Midbrain (tissue), 1 donor: ENCODE measurements at regions not wholly inside any gene's neighbourhood (a gene's known extent, or its start where the extent isn't known, plus 50 kb on each side); places are given as distances from the start of the nearest gene placed in this dataset.

Source experiments
- DNase-seq: peaks from one replicate; lab custom pipeline; 2025; lab: John Stamatoyannopoulos, UW

DNA sequence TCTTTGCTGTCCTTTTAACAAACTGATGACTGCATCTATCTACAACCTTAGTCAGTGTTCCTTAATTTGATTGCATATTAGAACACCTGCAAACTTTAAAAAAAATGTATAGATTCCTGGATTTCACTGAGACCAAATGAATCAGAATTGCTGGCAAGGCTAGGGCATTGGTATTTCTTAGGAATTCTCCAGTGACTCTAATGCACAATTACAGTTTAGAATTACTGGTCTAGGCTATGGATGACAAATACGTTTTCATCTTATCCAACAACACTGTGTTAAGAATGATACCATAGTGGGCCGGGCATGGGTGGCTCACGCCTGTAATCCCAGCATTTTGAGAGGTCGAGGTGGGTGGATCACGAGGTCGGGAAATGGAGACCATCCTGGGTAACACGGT lies 545.9 kb upstream of the RIOK2 start:
- DNase-seq = no peak

GRCh38 chr5:97729938-97730337 lies 546.9 kb upstream of the RIOK2 start:
- no peak for DNase-seq

DNA sequence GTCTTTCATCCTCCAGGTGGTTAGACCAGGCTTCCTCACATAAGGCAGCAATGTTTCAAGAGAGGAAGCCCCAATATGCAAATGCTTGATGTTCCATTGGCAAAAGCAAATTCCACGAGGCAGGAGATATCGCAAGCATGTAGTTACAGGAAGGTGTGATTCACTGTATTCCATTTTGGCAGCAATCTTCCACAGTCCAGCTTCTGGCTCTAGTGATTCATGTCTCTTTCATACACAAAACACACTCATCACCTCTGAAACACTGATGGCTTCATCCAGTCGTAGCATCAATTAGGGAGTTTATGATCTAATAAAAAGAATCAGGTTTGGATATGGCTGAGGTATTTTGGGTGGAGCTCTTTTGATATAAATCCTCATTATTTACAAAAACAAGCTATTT lies 552.2 kb upstream of the RIOK2 start:
- no peak for DNase-seq

- no peak for DNase-seq
These were observed 554.6 kb upstream of the RIOK2 start for GRCh38 chr5:97737608-97738007.

GRCh38 chr5:97745817-97746216 lies 562.8 kb upstream of the RIOK2 start:
- no peak for DNase-seq

DNA sequence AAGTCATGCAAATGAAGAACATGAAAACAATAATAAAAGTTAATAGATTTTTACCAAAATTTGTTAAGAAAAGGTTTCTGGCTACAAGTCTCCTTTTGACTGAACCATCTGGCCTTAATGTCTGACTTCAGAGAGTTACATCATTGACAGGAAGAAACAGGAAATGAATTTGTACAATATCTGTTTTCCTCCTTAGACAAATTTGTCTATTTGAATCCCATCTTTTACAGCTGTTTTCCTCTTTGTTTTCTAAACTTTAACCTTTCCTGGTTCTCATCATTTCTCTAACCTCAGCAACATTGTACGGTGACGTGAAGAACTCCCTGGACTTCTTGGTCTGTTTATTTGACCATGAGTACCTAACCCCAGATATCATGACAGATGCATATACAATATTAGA lies 567.5 kb upstream of the RIOK2 start:
- no peak for DNase-seq

GRCh38 chr5:97751540-97751939 lies 568.5 kb upstream of the RIOK2 start:
- no peak for DNase-seq

GRCh38 chr5:97752871-97753270 lies 569.8 kb upstream of the RIOK2 start:
- no peak for DNase-seq

DNA sequence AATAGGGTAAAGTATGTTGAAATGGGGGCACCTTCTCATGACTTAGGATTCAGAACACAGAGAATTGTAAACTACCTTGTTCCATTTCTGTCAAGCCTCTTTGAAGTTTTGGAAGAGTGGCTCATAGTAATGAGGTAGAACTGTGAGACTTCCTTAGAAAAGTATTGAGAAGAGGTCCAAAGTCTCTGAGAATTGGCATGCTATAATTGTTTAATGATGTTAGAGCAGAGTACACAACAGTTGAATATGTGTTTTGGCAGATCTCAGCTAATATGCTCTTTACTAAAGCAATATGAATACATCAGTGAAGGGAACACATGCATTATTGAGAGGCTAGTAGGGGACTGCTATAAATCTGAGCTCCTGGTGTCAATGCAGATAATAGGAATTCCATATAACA lies 579.4 kb upstream of the RIOK2 start:
- no peak for DNase-seq

- no peak for DNase-seq
These were observed 581.7 kb upstream of the RIOK2 start for GRCh38 chr5:97764700-97765099.

DNA sequence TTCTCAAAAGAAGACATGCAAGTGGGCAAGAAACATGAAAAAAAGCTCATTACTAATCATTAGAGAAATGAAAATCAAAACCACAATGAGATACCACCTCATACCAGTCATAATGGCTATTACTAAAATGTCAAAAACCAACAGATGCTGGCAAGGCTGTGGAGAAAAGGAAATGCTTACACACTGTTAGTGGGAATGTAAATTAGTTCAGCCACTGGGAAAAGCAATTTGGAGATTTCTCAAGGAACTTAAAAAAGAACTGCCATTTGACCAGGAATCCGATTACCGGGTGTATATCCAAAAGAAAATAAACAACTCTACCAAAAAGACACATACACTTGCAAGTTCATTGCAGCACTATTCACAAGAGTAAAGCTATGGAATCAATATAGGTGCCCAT lies 595.4 kb upstream of the RIOK2 start:
- DNase-seq = no peak

DNA sequence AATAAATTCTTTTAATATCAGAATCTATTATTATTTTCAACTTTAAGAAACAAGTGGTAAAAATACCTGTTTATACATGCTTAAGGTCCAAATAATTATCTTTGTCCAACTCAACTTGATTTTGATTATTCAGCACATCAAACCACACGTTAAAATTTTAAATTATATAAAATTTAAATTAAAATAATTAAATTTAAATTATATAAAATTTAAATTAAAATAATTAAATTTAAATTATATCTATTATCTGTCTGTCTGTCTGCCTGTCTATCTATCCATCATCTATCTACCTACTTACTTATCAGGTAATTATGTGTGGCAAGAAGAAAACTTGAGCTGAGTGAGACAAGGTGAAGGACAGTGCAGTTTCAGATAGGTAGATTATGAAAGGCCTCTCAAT lies 605.3 kb upstream of the RIOK2 start:
- no peak for DNase-seq

GRCh38 chr5:97797994-97798451 lies 615.0 kb upstream of the RIOK2 start:
- no peak for DNase-seq

DNA sequence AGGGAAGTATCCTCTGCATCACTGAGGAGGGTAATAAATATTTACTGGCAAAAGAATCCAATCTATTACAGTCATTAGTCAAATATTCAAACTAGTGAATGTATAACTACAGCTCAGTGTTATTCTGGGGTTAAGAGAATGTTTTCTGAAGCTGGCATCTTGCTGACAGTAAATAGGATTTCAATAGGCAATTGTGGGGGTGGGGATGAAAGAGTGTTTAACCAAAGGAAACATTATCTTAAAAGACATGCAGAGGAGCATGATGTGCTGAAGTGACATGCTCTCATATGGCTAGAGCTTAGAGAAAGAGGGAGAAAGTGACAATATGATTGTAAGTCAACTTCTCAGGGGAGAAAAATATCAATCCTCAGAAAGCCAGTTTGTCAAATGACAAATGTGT lies 618.4 kb upstream of the RIOK2 start:
- no peak for DNase-seq

DNA sequence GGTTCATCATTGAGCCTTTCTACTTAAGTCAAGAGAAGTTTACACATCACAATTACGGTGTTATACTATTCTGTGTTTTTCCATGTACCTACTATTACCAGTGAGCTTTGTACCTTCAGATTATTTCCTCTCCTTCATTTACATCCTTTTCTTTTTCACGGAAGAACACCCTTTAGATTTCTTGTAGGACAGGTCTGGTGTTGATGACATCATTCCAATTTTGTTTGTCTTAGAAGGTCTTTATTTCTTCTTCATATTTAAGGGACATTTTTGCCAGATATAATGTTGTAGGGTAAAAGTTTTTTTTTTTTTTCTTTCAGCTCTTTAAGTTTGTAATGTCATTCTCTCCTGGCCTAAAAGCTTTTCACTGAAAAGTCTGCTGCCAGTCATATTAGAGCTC lies 637.1 kb upstream of the RIOK2 start:
- DNase-seq = no peak

DNA sequence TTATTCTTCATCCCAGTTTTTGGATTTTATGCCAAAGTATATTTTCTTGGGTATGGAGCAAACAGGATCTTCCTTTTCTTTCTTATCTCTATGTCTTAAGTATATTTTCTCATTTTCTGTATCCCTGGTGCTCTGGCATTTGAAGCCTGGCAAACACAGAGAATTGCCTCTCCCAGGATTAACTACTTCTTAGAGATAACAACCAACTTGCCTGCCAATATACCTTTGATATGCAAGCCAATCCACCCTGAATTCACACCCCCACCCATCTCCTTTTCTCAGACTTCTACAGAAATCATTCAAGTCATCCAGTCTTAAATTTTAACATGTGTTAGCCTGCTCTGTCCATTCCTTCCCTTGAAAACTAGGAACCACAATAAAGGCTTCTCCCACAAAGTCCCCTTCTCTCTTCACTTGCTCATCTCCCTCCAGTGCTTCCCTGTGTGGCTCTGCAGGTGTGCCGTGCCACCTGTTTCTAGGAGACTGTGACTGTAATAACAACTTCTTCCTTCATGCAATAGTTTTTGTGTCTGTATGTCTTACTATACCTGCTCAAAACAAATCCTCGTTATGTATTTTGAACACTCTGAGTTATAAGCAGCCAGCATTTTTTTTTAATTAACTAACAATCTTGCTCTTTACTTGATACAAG lies 649.7 kb upstream of the RIOK2 start:
- no peak for DNase-seq

DNA sequence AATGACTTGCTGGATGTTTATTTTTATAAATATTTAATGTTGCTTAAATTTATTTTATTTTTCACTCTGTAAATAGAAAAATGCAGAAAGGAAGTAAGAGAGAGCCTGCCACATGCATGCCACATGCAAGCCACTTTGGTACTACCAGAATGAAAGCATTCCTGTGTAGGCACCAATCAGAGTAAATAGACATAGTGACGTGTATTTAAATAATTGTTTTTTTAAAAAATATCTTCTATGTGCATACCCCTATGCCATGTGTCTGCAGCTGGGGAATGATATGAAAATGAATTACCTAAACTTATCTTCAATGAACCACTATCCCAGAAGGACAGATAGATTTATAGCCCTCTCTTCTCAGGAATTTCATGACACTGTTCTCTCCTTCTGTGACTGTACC lies 651.5 kb upstream of the RIOK2 start:
- DNase-seq = no peak

- no peak for DNase-seq
These were observed 652.1 kb upstream of the RIOK2 start for GRCh38 chr5:97835112-97835511.

DNA sequence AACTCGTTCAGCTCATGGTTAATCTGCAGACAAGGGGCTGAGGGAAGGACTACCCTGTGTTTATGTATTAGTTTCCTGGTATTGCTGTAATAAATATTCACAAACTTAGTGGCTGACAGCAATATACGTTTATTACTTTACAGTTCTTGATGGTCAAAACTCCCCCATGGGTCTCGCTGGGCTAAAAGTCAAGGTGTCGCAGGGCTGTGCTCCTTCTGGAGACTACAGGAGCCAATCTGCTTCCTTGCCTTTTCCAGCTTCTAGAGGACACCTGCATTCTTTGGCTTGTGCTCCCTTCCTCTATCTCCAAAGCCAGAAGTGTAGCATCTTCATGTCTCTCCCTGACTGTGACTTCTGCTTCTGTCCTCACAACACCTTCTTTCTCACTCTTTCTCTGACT lies 653.8 kb upstream of the RIOK2 start:
- no peak for DNase-seq

GRCh38 chr5:97838214-97838613 lies 655.2 kb upstream of the RIOK2 start:
- no peak for DNase-seq

DNA sequence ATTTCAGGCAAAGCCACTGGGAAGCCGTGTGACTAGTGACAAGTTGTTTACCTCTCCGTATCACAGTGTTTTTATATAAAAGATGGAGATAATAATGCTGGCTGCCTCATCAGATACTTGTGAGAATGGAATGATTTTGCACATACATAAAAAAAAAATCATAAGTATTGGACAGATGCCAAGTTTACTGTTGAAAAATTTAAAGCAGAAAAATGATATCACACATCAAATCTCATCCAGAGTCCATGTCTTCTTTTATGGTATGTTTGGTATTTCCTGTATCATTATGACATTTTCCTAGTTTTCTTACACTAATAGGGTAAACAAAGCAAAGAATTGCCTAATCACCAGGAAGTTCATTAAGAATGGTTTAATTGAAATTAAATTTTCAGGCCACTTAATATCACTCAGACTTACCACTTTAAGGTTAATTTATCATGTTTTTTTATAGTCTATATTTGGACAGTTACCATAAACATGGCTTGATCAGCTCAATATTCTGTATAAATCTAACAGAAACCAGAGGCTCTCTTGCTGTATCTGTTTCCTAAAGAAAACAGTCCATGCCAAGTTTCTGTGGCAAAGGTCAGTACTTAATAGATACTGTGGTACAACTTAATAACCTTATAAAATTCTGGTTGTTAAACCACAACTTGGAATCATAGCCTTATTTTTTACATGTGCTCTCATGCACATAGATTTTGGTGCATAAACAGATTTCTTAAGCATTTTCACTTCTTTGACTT lies 656.5 kb upstream of the RIOK2 start:
- no peak for DNase-seq

DNA sequence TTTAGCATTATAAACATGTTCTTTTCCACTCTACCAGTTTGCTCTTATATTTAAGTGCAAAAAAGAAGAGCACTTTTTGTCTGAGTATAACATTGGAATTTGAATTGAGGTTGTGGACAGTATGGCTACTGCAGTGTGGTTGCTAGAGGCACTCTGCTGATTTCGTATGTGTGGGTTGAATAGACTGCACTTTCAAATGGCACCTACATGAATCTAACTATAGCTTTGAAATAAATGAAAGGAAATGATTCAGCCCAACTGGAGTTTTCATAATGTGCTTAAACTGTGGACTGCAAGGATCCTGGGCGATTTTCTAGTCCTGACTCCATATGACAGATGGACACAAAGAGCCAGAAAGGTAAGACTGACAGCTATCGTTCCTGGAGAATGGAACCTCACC lies 657.6 kb upstream of the RIOK2 start:
- no peak for DNase-seq

GRCh38 chr5:97842687-97843086 lies 659.6 kb upstream of the RIOK2 start:
- no peak for DNase-seq

- no peak for DNase-seq
These were observed 661.8 kb upstream of the RIOK2 start for GRCh38 chr5:97844797-97845196.
